H9 (cell line): ENCODE measurements at regions not wholly inside any gene's neighbourhood (a gene's known extent, or its start where the extent isn't known, plus 50 kb on each side); places are given as distances from the start of the nearest gene placed in this dataset.

Source experiments
- DNase-seq: peaks from one replicate; pipeline ENCODE4 v3.0.0-alpha.2; 2017
- H2AFZ ChIP-seq: one replicate; pipeline ENCODE4 v1.6.1; 2013; ENCODE audit warnings: mild to moderate bottlenecking, low read length, control low read depth, moderate library complexity
- H2AK5ac ChIP-seq: 2 replicates; pipeline ENCODE4 v1.6.1; 2013; ENCODE audit warnings: low read length, control low read depth, mixed read lengths; ENCODE audit not compliant: insufficient read length
- H2BK120ac ChIP-seq: one replicate; pipeline ENCODE4 v1.6.1; 2013; ENCODE audit warnings: low read depth, mild to moderate bottlenecking, low read length, control low read depth, inconsistent platforms; ENCODE audit not compliant: poor library complexity, severe bottlenecking
- H2BK12ac ChIP-seq: 2 replicates; pipeline ENCODE4 v1.6.1; 2013; ENCODE audit warnings: low read length, control low read depth, mixed read lengths, low read depth; ENCODE audit not compliant: insufficient read length
- H2BK15ac ChIP-seq: 2 replicates; pipeline ENCODE4 v1.6.1; 2013; ENCODE audit warnings: low read depth, low read length, control low read depth
- H2BK20ac ChIP-seq: one replicate; pipeline ENCODE4 v1.6.1; 2013; ENCODE audit warnings: low read depth, mild to moderate bottlenecking, low read length, control low read depth, inconsistent platforms; ENCODE audit not compliant: poor library complexity, severe bottlenecking
- H2BK5ac ChIP-seq: 2 replicates; pipeline ENCODE4 v1.6.1; 2013; ENCODE audit warnings: low read length, control low read depth, mixed read lengths; ENCODE audit not compliant: insufficient read length
- H3K14ac ChIP-seq: 2 replicates; pipeline ENCODE4 v1.6.1; 2013; ENCODE audit warnings: low read length, control low read depth; ENCODE audit not compliant: insufficient read depth
- H3K18ac ChIP-seq: 2 replicates; pipeline ENCODE4 v1.6.1; 2013; ENCODE audit warnings: low read depth, mild to moderate bottlenecking, mixed read lengths, low read length, control low read depth; ENCODE audit not compliant: insufficient read length
- H3K23ac ChIP-seq: 2 replicates; pipeline ENCODE4 v1.6.1; 2013; ENCODE audit warnings: low read length, control low read depth, mixed read lengths, low read depth; ENCODE audit not compliant: insufficient read length
- H3K23me2 ChIP-seq: 2 replicates; pipeline ENCODE4 v1.6.1; 2013; ENCODE audit warnings: low read depth, mild to moderate bottlenecking, mixed read lengths, low read length, control low read depth; ENCODE audit not compliant: insufficient read length, poor library complexity, severe bottlenecking
- H3K27ac ChIP-seq: 2 replicates; pipeline ENCODE4 v1.5.1; 2013; ENCODE audit warnings: low read length, control low read depth, mixed read lengths, low read depth; ENCODE audit not compliant: insufficient read length
- H3K27me3 ChIP-seq: 2 replicates; pipeline ENCODE4 v1.6.1; 2013; ENCODE audit warnings: low read length, control low read depth, inconsistent platforms; ENCODE audit not compliant: insufficient read depth
- H3K4ac ChIP-seq: 2 replicates; pipeline ENCODE4 v1.6.1; 2013; ENCODE audit warnings: low read depth, mild to moderate bottlenecking, control low read depth, inconsistent platforms, low read length, moderate library complexity
- H3K4me1 ChIP-seq: 2 replicates; pipeline ENCODE4 v1.6.1; 2013; ENCODE audit warnings: low read length, control low read depth, inconsistent platforms; ENCODE audit not compliant: insufficient read depth
- H3K4me2 ChIP-seq: 2 replicates; pipeline ENCODE4 v1.6.1; 2013; ENCODE audit warnings: low read length, control low read depth, mixed read lengths; ENCODE audit not compliant: insufficient read length, insufficient read depth
- H3K56ac ChIP-seq: 2 replicates; pipeline ENCODE4 v1.6.1; 2013; ENCODE audit warnings: low read depth, mild to moderate bottlenecking, mixed read lengths, low read length, control low read depth; ENCODE audit not compliant: insufficient read length
- H3K79me1 ChIP-seq: 2 replicates; pipeline ENCODE4 v1.6.1; 2013; ENCODE audit warnings: low read depth, mild to moderate bottlenecking, moderate library complexity, low read length, control low read depth, inconsistent platforms; ENCODE audit not compliant: insufficient read depth, poor library complexity, severe bottlenecking
- H3K79me2 ChIP-seq: 2 replicates; pipeline ENCODE4 v1.6.1; 2013; ENCODE audit warnings: low read length, control low read depth, inconsistent platforms; ENCODE audit not compliant: insufficient read depth
- H3K9ac ChIP-seq: 2 replicates; pipeline ENCODE4 v1.6.1; 2013; ENCODE audit warnings: low read length, control low read depth, mixed read lengths; ENCODE audit not compliant: insufficient read length; ENCODE audit errors: extremely low read depth
- H3K9me3 ChIP-seq: one replicate; pipeline ENCODE4 v1.6.1; 2013; ENCODE audit warnings: low read depth, low read length, inconsistent platforms; ENCODE audit not compliant: control insufficient read depth
- H3T11ph ChIP-seq: one replicate; pipeline ENCODE4 v1.6.1; 2013; ENCODE audit warnings: mild to moderate bottlenecking, low read length, control low read depth, inconsistent platforms
- H4K20me1 ChIP-seq: one replicate; pipeline ENCODE4 v1.6.1; 2013; ENCODE audit not compliant: control insufficient read depth, insufficient read length, insufficient read depth
- H4K5ac ChIP-seq: 2 replicates; pipeline ENCODE4 v1.6.1; 2013; ENCODE audit warnings: low read depth, mild to moderate bottlenecking, mixed read lengths, low read length, control low read depth; ENCODE audit not compliant: insufficient read length
- H4K8ac ChIP-seq: replicated peaks from 2 replicates; pipeline ENCODE4 v1.6.1; 2013; ENCODE audit warnings: low read length, control low read depth, mixed read lengths, low read depth; ENCODE audit not compliant: insufficient read length
- H4K91ac ChIP-seq: 2 replicates; pipeline ENCODE4 v1.6.1; 2013; ENCODE audit warnings: low read depth, mild to moderate bottlenecking, moderate library complexity, mixed read lengths, low read length, control low read depth; ENCODE audit not compliant: insufficient read length
- H3K27ac Mint-ChIP-seq, 3 experiments: 2 replicates in 2 of 3; 3 replicates in 1 of 3; pipeline ENCODE4 v1.8.0; 2020 to 2021; ENCODE audit warnings: mixed read lengths in 3 of 3, mild to moderate bottlenecking in 1 of 3, moderate library complexity in 1 of 3
- H3K27me3 Mint-ChIP-seq: 2 replicates; pipeline ENCODE4 v1.8.0; 2021; ENCODE audit warnings: low read depth, mild to moderate bottlenecking, moderate library complexity, mixed read lengths
- H3K36me3 Mint-ChIP-seq, 3 experiments: 2 replicates in 2 of 3; 3 replicates in 1 of 3; pipeline ENCODE4 v1.8.0; 2020 to 2021; ENCODE audit warnings: low read depth in 3 of 3, mixed read lengths in 3 of 3; ENCODE audit not compliant: insufficient read depth in 1 of 3
- H3K4me1 Mint-ChIP-seq, 2 experiments: 2 replicates each; pipeline ENCODE4 v1.8.0; 2020; ENCODE audit warnings: mixed read lengths in 2 of 2
- H3K4me3 Mint-ChIP-seq, 2 experiments: 2 replicates in 1 of 2; 3 replicates in 1 of 2; pipeline ENCODE4 v1.8.0; 2020 to 2021; ENCODE audit warnings: mild to moderate bottlenecking in 2 of 2, mixed read lengths in 2 of 2, moderate library complexity in 1 of 2
- H3K9me3 Mint-ChIP-seq, 2 experiments: 2 replicates in 1 of 2; 3 replicates in 1 of 2; pipeline ENCODE4 v1.8.0; 2020; ENCODE audit warnings: mild to moderate bottlenecking in 2 of 2, mixed read lengths in 2 of 2, moderate library complexity in 1 of 2
- CTCF ChIP-seq: fragments of 200-600 bp; sonication (generic); conservative IDR thresholded peaks from 3 replicates; pipeline ENCODE4 v1.8.0; 2021; ENCODE audit warnings: antibody characterized with exemption, mild to moderate bottlenecking
- WGBS: extraction: QIAGEN DNeasy Blood & Tissue Kit; methylation state at CpG from one replicate; pipeline ENCODE4 v1.1.7; 2013; ENCODE audit warnings: missing lambda C conversion rate, low lambda C conversion rate, mixed read lengths; ENCODE audit not compliant: insufficient read length; ENCODE audit errors: extremely low coverage; 5-methylcytosine and 5-hydroxymethylcytosine counted together

GRCh38 chr18:45241982-45242565 lies 373.2 kb upstream of the SLC14A2 start:
- Histone ChIP-seq H3K79me2 (no peaks in the 10 kb centered on the region), H3K4me2 (no peak overlapping the region), H2BK20ac (no peak overlapping the region), H3K14ac (no peak overlapping the region), H2BK5ac (no peak overlapping the region), H3K4me1 (peaks cover 3% of the 10 kb centered on the region; the same call in 1 of the 2 replicates), H2BK15ac (no peak overlapping the region), H4K5ac (no peak overlapping the region), H2BK12ac (no peak overlapping the region), H3K23me2 (no peaks in the 10 kb centered on the region), H4K20me1 (no peaks in the 10 kb centered on the region), H2BK120ac (no peak overlapping the region), H2AK5ac (no peak overlapping the region), H3K56ac (no peak overlapping the region), H3T11ph (no peak overlapping the region), H3K18ac (no peak overlapping the region), H3K9me3 (no peaks in the 10 kb centered on the region), H3K9ac (no peak overlapping the region), H4K8ac (no peak overlapping the region), H4K91ac (no peak overlapping the region), H3K79me1 (no peaks in the 10 kb centered on the region), H3K4ac (no peak overlapping the region), H2AFZ (no peak overlapping the region), H3K23ac (no peak overlapping the region), H3K27me3 (no peaks in the 10 kb centered on the region), H3K27ac (no peak overlapping the region)
- Mint-ChIP-seq H3K4me1 (peaks cover 17% of the 10 kb centered on the region in 2 experiments), H3K27ac (no peak overlapping the region), H3K27me3 (peaks cover 1% of the 10 kb centered on the region; the same call in 1 of the 2 replicates), H3K36me3 (no peaks in the 10 kb centered on the region), H3K4me3 (no peak overlapping the region), H3K9me3 (no peaks in the 10 kb centered on the region)
- no peak for DNase-seq
- no peak for TF ChIP-seq CTCF
- WGBS, result no CpG with 5 or more reads among the region's 8 CpGs
